B cell (primary cell): ENCODE measurements at regions not wholly inside any gene's neighbourhood (a gene's known extent, or its start where the extent isn't known, plus 50 kb on each side); places are given as distances from the start of the nearest gene placed in this dataset.

Experiments used
- ATAC-seq: fragments of 200-7000 bp; cut with Tn5 transposase; one replicate; pipeline ENCODE4 v1.10.0; 2021; ENCODE audit warnings: low read depth, mild to moderate bottlenecking, moderate number of reproducible peaks, moderate library complexity
- CTCF ChIA-PET: fragments of 350-600 bp; sonication (Branson Sonifier 250); formaldehyde crosslinking; loops from one replicate; lab custom pipeline; 2021; ENCODE audit warnings: antibody characterized with exemption, inconsistent platforms; lab: Charles Lee
- POLR2A ChIA-PET: fragments of 350-600 bp; sonication (Branson Sonifier 250); formaldehyde crosslinking; loops from one replicate; lab custom pipeline; 2021; ENCODE audit warnings: antibody characterized with exemption; lab: Charles Lee
- DNase-seq: peaks from one replicate; pipeline ENCODE4 v3.0.0; 2013
- H2AFZ ChIP-seq: 2 replicates; pipeline ENCODE4 v1.6.1; 2012; ENCODE audit warnings: mild to moderate bottlenecking, low read depth, low read length; ENCODE audit not compliant: insufficient read depth, poor library complexity, severe bottlenecking
- H3K27ac ChIP-seq, 2 donors: 1 replicate in 1 of 2; 2 replicates in 1 of 2; pipeline ENCODE4 v1.5.1; 2012 to 2013; ENCODE audit warnings: low read length in 2 of 2, mild to moderate bottlenecking in 2 of 2, moderate library complexity in 1 of 2
- H3K27me3 ChIP-seq, 4 experiments: fragments of 200-600 bp in 1 of 4; sonication (generic) in 1 of 4; replicated peaks in 1 of 4; 1 replicate in 2 of 4; 2 replicates in 2 of 4; pipeline versions ENCODE4 v1.6.1 to v1.7.0; 2013 to 2016; ENCODE audit warnings: low read length in 3 of 4, mild to moderate bottlenecking in 2 of 4, mixed read lengths in 1 of 4, moderate library complexity in 1 of 4; ENCODE audit not compliant: insufficient read depth in 4 of 4, control insufficient read depth in 3 of 4; ENCODE audit errors: control extremely low read depth in 1 of 4
- H3K36me3 ChIP-seq, 2 experiments: replicated peaks in 1 of 2; 1 replicate in 1 of 2; 2 replicates in 1 of 2; pipeline versions ENCODE4 v1.6.1 to v1.7.1; 2013; ENCODE audit warnings: low read length in 1 of 2; ENCODE audit not compliant: insufficient read depth in 2 of 2, control insufficient read depth in 1 of 2; ENCODE audit errors: control extremely low read depth in 1 of 2, extremely low read depth in 1 of 2
- H3K4me1 ChIP-seq, 2 donors: fragments of 200-600 bp in 1 of 2; sonication (generic) in 1 of 2; 1 replicate in 1 of 2; 2 replicates in 1 of 2; pipeline versions ENCODE4 v1.5.1 to v1.6.1; 2013 to 2017; ENCODE audit warnings: low read length in 2 of 2; ENCODE audit not compliant: control insufficient read depth in 2 of 2, insufficient read depth in 2 of 2
- H3K4me2 ChIP-seq: replicated peaks from 2 replicates; pipeline ENCODE3; 2012; ENCODE audit warnings: mild to moderate bottlenecking, low read depth, low read length; ENCODE audit not compliant: poor library complexity, severe bottlenecking
- H3K4me3 ChIP-seq, 5 experiments: fragments of 200-600 bp in 1 of 5; sonication (generic) in 1 of 5; 1 replicate in 3 of 5; 2 replicates in 2 of 5; pipeline versions ENCODE4 v1.5.1 to v1.7.0; 2011 to 2016; ENCODE audit warnings: low read length in 4 of 5, mild to moderate bottlenecking in 4 of 5, low read depth in 2 of 5, control low read depth in 1 of 5, moderate library complexity in 1 of 5; ENCODE audit not compliant: insufficient read depth in 1 of 5; ENCODE audit errors: control extremely low read depth in 1 of 5, extremely low read depth in 1 of 5
- H3K79me2 ChIP-seq: fragments of 200-600 bp; sonication (generic); one replicate; pipeline ENCODE4 v1.6.0; 2016; ENCODE audit warnings: low read length; ENCODE audit not compliant: control insufficient read depth, insufficient read depth
- H3K9ac ChIP-seq: fragments of 200-600 bp; sonication (generic); 2 replicates; pipeline ENCODE4 v1.6.1; 2017; ENCODE audit warnings: mild to moderate bottlenecking, low read length, moderate library complexity
- H3K9me3 ChIP-seq, 3 donors: one replicate each; pipeline versions ENCODE4 v1.6.1 to v1.7.1; 2013; ENCODE audit warnings: low read length in 2 of 3; ENCODE audit not compliant: control insufficient read depth in 2 of 3, insufficient read depth in 1 of 3; ENCODE audit errors: control extremely low read depth in 1 of 3
- H4K20me1 ChIP-seq: 2 replicates; pipeline ENCODE4 v1.6.0; 2012; ENCODE audit warnings: mild to moderate bottlenecking, low read length; ENCODE audit not compliant: insufficient read depth, control insufficient read depth, poor library complexity, severe bottlenecking
- H3K27ac Mint-ChIP-seq: one replicate; pipeline ENCODE4 v1.8.0; 2021; ENCODE audit warnings: mixed read lengths
- H3K27me3 Mint-ChIP-seq: one replicate; pipeline ENCODE4 v1.8.0; 2021; ENCODE audit warnings: mixed read lengths
- H3K4me1 Mint-ChIP-seq: one replicate; pipeline ENCODE4 v1.8.0; 2021; ENCODE audit warnings: mixed read lengths
- H3K4me3 Mint-ChIP-seq: one replicate; pipeline ENCODE4 v1.8.0; 2021; ENCODE audit warnings: mixed read lengths
- H3K9me3 Mint-ChIP-seq: one replicate; pipeline ENCODE4 v1.8.0; 2022; ENCODE audit warnings: mixed read lengths; ENCODE audit not compliant: insufficient read depth
- EZH2 ChIP-seq: IDR thresholded peaks from 2 replicates; pipeline ENCODE4 v1.6.1; 2012; ENCODE audit warnings: borderline replicate concordance, low read depth, mild to moderate bottlenecking, moderate library complexity, low read length; ENCODE audit not compliant: insufficient read depth, poor library complexity, severe bottlenecking
- WGBS: methylation state at CpG from one replicate; pipeline ENCODE4 v1.1.5; 2013; ENCODE audit warnings: missing lambda C conversion rate; ENCODE audit not compliant: insufficient coverage; 5-methylcytosine and 5-hydroxymethylcytosine counted together
- intact Hi-C: fragments of 100-400 bp; cut with micrococcal nuclease; formaldehyde crosslinking; loops from one replicate; pipeline ENCODE4 v1.10.0; 2022
- TF ChIP-seq, protein P1 (sequence below): fragments of 200-600 bp; IDR thresholded peaks from one replicate; pipeline ENCODE4 v1.8.0; 2022; ENCODE audit warnings: antibody characterized with exemption, mild to moderate bottlenecking

DNA sequence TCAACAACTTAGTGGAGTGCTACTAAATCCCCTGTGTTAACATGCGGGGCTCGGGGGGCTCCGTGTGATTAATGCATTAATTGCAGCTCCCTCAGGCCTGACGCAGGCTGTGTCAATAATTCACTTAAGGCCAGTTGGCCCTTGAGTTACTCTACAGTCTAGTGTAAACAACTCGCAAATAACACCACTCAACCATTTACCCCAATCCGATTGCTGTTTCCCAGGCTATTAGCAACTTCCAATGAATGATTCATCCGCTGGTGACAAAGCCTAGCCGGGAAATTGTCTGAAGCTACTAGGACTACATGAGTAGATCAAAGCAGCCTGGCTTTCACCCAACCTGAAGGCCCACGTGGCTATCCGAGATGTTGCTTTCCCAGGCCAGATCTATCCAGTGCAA lies 121.3 kb upstream of the SOX14 start:
- Histone ChIP-seq H3K79me2 (no peaks in the 10 kb centered on the region), H3K4me2 (no peak overlapping the region), H3K4me3 (no peak overlapping the region), H3K9ac (no peak overlapping the region), H3K27ac (no peak overlapping the region), H3K9me3 (no peaks in the 10 kb centered on the region), H4K20me1 (no peaks in the 10 kb centered on the region), H3K4me1 (no peaks in the 10 kb centered on the region), H3K27me3 (no peaks in the 10 kb centered on the region), H2AFZ (no peak overlapping the region), H3K36me3 (no peaks in the 10 kb centered on the region)
- CTCF ChIA-PET = no interaction called here
- no peak for TF ChIP-seq EZH2
- TF ChIP-seq, protein P1, sequence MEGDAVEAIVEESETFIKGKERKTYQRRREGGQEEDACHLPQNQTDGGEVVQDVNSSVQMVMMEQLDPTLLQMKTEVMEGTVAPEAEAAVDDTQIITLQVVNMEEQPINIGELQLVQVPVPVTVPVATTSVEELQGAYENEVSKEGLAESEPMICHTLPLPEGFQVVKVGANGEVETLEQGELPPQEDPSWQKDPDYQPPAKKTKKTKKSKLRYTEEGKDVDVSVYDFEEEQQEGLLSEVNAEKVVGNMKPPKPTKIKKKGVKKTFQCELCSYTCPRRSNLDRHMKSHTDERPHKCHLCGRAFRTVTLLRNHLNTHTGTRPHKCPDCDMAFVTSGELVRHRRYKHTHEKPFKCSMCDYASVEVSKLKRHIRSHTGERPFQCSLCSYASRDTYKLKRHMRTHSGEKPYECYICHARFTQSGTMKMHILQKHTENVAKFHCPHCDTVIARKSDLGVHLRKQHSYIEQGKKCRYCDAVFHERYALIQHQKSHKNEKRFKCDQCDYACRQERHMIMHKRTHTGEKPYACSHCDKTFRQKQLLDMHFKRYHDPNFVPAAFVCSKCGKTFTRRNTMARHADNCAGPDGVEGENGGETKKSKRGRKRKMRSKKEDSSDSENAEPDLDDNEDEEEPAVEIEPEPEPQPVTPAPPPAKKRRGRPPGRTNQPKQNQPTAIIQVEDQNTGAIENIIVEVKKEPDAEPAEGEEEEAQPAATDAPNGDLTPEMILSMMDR = no peak
- Mint-ChIP-seq H3K27me3 (no peaks in the 10 kb centered on the region), H3K27ac (no peak overlapping the region), H3K4me3 (no peak overlapping the region), H3K9me3 (no peaks in the 10 kb centered on the region), H3K4me1 (no peaks in the 10 kb centered on the region)
- intact Hi-C loops = no loop called here
- WGBS = 19% methylated on average over 10 of the region's 10 CpGs
- POLR2A ChIA-PET = no interaction called here
- DNase-seq = no peak
- ATAC-seq = no peak

GRCh38 chr3:137647179-137647578 lies 116.9 kb upstream of the SOX14 start:
- CTCF ChIA-PET = no interaction called here
- Histone ChIP-seq H3K27me3 (no peaks in the 10 kb centered on the region), H3K4me3 (no peak overlapping the region), H3K36me3 (no peaks in the 10 kb centered on the region), H3K79me2 (no peaks in the 10 kb centered on the region), H3K4me1 (no peaks in the 10 kb centered on the region), H3K4me2 (no peak overlapping the region), H3K27ac (no peak overlapping the region), H4K20me1 (no peaks in the 10 kb centered on the region), H3K9ac (no peak overlapping the region), H3K9me3 (no peaks in the 10 kb centered on the region), H2AFZ (no peak overlapping the region)
- no peaks in the 10 kb centered on the region for H3K4me1 Mint-ChIP-seq
- no peak for ATAC-seq
- no peak for DNase-seq
- no peak overlapping the region for H3K4me3 Mint-ChIP-seq
- POLR2A ChIA-PET = no interaction called here
- intact Hi-C loops = no loop called here
- WGBS = 23% methylated on average over 4 of the region's 5 CpGs
- H3K27me3 Mint-ChIP-seq = no peaks in the 10 kb centered on the region
- TF ChIP-seq, protein P1 = no peak
- TF ChIP-seq EZH2 = no peak
- H3K27ac Mint-ChIP-seq = no peak overlapping the region
- H3K9me3 Mint-ChIP-seq = no peaks in the 10 kb centered on the region
